Mucosa of rectum (tissue), 2 donors: ENCODE measurements at regions not wholly inside any gene's neighbourhood (a gene's known extent, or its start where the extent isn't known, plus 50 kb on each side); places are given as distances from the start of the nearest gene placed in this dataset.

ENCODE experiments used
- H3K27ac ChIP-seq, 2 donors: one replicate each; pipeline ENCODE4 v1.7.0; 2013; ENCODE audit warnings: inconsistent platforms in 2 of 2, low read depth in 2 of 2, low read length in 2 of 2
- H3K27me3 ChIP-seq, 2 donors: one replicate each; pipeline ENCODE4 v1.7.0; 2013; ENCODE audit warnings: low read length in 2 of 2; ENCODE audit not compliant: control insufficient read depth in 2 of 2, insufficient read depth in 2 of 2
- H3K36me3 ChIP-seq, 2 donors: one replicate each; pipeline ENCODE4 v1.7.0; 2013; ENCODE audit warnings: low read length in 2 of 2; ENCODE audit not compliant: control insufficient read depth in 2 of 2, insufficient read depth in 2 of 2
- H3K4me1 ChIP-seq, 2 donors: one replicate each; pipeline ENCODE4 v1.7.0; 2013; ENCODE audit warnings: low read length in 2 of 2, mild to moderate bottlenecking in 1 of 2; ENCODE audit not compliant: control insufficient read depth in 2 of 2, insufficient read depth in 2 of 2
- H3K4me3 ChIP-seq, 2 donors: one replicate each; pipeline ENCODE4 v1.7.0; 2013; ENCODE audit warnings: low read length in 2 of 2
- H3K9ac ChIP-seq, 2 donors: one replicate each; pipeline ENCODE4 v1.7.0; 2013; ENCODE audit warnings: low read length in 2 of 2, low read depth in 1 of 2, mild to moderate bottlenecking in 1 of 2
- H3K9me3 ChIP-seq, 2 donors: one replicate each; pipeline ENCODE4 v1.7.0; 2013; ENCODE audit warnings: low read length in 2 of 2; ENCODE audit not compliant: control insufficient read depth in 2 of 2
- donor health status: healthy.
- donor health status: Normal muscosa, but diverticular disease.

DNA sequence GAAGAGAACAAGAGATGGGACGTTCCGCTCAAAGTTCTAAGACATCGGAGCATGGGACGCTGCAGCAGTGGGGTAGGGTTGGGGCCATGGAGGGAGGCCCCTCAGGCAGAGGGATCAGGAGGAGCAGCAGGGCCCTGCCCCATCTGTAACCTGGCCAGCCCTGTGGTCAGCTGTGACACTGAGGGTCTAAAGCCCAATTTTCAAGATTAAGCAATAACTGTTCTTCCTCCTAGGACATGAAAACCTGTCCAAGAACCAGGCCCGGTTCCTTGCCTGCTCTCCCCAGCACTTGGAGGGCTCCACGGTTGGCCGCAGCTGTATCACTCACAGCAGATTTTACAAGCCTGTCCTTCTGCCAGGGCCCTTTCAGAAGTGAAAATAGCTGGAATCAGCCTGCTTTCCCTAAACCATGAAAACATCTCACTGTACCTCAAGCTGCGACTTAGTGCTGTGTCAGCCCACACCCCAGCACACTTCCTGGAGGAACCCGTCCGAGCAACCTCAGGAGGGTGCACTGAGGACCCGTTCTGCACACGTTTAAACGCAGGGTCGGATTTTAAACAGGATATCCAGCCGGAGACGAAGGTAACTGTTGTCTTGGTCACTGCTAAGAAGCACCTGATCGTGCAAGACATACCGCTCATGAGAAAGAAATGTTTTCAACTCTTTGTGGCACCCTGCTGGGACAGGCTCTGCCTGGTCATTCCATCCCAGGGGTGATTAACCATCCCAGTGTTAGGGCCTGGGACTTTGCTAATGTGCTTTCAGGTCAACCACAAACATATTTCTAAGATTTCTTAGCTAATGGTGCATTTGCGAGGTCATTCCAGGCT, 201.9 kb upstream of the DIO3 start:
- H3K9me3 ChIP-seq: no peaks in the 10 kb centered on the region
- no peaks in the 10 kb centered on the region for H3K36me3 ChIP-seq
- H3K27ac ChIP-seq: peak overlapping the region; percentile 64 to 75
- H3K4me1 ChIP-seq: peaks cover 0 to 11% of the 10 kb centered on the region in 2 donors
- no peaks in the 10 kb centered on the region for H3K27me3 ChIP-seq
- no peak overlapping the region for H3K4me3 ChIP-seq
- peak overlapping the region in 1 of 2 donors; percentile 22 for H3K9ac ChIP-seq

DNA sequence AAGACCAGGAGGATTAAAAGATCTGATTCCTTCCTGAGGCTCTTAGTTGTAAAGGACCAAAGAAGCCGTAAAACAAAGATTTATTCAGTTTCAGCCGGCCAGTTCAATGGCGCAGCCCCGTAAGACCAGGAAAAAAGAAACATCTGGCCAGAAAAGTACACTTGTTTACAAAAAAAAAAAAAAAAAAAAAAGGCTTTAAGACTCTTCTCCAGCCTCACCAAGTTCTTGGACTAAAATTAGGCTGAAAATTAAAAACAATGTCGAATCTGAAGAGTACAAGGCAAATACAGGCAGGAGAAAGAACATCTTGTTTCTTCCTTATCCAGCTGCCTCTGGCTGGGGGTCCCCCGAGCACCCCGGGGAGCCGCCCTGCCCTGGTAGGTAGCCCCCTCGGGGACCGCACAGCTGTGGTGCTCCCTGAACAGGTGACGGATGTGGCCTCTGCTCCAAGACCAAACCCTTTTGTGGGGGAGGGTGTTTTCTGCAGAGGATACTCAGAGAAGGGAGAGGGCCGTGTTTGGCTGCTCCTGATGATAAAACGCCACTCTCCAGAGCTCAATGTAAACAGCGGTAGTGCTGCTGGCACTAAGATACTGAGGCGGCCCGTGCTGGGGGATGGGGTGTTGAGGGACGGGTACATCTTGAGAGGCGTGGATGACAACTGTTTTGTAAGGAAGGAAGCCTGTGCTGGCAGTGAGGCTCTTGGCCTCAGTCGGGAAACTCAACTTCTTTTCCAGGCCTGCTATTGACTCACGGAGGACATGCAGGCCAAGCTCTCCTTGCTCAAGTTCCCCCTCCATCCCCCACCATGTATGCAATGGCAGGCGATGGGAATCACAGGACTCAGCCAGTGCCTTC, 201.0 kb upstream of the DIO3 start:
- Histone ChIP-seq H3K27me3 (no peaks in the 10 kb centered on the region), H3K27ac (peak overlapping the region; percentile 74 to 75), H3K4me1 (peaks cover 0 to 11% of the 10 kb centered on the region in 2 donors), H3K36me3 (no peaks in the 10 kb centered on the region), H3K4me3 (no peak overlapping the region), H3K9me3 (no peaks in the 10 kb centered on the region), H3K9ac (no peak overlapping the region)

DNA sequence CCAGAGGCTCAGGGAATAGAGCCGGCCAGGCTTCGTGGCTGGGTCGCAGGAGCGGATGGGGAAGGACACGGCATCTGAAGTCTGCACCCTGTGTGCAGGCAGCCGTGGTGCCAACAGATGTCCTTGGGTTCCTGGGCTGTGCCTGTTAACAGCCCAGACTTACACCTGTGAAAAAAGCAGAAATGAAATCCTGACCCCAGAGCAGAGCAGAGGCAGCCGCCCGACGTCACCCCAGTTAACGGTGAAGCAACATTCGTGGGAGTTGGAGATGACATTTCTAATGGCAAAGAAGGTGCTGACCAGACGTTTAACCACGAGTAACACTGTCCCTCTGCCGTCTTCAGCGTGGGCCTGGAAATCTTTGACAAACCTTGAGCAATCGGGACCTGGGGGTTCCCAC, 200.3 kb upstream of the DIO3 start:
- no peak overlapping the region for H3K4me3 ChIP-seq
- H3K9ac ChIP-seq: no peak overlapping the region
- H3K27ac ChIP-seq: peak overlapping the region; percentile 74 to 75
- H3K27me3 ChIP-seq: no peaks in the 10 kb centered on the region
- H3K4me1 ChIP-seq: peaks cover 0 to 11% of the 10 kb centered on the region in 2 donors
- no peaks in the 10 kb centered on the region for H3K9me3 ChIP-seq
- H3K36me3 ChIP-seq: no peaks in the 10 kb centered on the region

DNA sequence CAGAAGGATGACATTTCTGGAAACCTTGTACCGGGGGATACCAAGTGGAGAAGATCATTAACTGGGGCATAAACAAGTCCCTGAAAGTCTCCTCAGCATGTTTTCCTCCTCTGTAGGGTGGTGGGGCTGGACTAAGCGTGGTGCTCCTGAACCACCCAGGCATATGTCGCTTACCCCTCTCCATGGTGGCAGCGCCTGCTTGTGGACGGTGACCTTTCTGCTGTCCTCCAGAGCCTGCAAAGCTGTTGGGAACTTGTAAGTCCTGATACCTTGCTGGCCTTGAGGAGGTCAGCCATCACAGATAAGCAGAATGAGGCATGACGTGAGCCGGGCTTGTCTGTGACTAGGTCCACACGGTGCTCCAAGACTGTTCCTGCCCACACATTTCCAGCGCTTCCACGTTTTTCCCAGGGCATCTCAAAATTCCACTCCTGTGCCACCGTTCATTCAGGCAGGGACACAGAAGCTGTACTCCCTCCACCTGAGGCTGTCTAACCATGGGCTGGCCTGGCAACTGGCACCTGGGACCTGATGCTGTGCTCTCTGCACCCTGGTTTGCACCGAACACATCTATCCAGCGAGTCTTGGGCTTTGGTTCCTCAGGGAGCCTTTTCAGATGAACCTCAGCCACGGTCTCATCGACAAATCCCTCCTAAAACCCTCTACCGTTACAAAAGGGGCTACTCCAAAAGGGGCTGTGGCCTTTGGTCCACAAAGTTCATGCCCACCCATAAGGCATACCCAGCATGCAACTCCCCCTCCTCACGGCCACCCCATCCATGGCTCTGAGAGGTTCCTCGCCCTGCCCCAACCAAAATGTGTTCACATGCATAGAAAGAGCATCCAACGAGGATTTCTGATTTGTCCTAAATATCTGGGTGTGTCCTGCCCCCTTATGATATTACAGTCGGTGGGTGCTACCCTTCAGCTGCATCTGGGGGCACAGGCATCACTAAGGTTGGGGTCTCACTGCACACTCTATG, 199.6 kb upstream of the DIO3 start:
- Histone ChIP-seq H3K9ac (no peak overlapping the region), H3K4me1 (peaks cover 0 to 11% of the 10 kb centered on the region in 2 donors), H3K27ac (peak overlapping the region in 1 of 2 donors; percentile 34), H3K36me3 (no peaks in the 10 kb centered on the region), H3K4me3 (no peak overlapping the region), H3K9me3 (no peaks in the 10 kb centered on the region), H3K27me3 (no peaks in the 10 kb centered on the region)

DNA sequence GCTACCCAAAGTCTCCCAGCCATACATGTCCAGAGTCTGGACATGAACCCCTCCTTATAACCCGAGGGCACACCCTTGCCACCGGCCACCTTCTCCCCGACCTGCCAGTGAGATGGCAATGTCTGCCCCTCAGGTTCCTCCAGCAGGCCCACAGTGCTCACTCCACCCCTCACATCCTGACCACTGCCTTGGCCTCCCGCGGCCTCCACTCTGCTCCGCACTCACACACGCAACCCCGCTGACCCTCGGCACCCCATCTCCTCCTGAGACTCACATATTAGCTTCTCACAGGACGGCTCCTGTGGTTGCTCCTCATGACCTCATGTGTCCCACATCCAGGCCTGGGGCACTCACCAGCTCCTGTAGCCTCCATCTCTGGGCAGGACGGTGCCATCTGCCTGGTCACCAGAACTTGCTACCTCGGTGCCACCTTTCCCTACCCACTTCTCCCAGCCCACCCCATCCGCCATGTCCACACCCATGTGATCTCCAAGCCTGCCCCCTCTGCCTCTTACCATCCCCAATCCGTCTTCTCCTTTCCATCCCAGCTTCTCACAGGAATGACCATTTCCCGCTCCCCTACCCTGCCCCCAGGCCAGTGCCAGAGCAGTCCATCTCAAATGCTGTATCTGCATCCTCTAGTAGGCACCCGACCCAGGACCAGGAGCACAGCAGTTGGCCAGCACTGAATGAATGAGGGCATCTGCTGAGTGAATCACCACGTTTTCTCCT, 198.6 kb upstream of the DIO3 start:
- Histone ChIP-seq H3K4me1 (peaks cover 0 to 11% of the 10 kb centered on the region in 2 donors), H3K27me3 (no peaks in the 10 kb centered on the region), H3K27ac (no peak overlapping the region)

DNA sequence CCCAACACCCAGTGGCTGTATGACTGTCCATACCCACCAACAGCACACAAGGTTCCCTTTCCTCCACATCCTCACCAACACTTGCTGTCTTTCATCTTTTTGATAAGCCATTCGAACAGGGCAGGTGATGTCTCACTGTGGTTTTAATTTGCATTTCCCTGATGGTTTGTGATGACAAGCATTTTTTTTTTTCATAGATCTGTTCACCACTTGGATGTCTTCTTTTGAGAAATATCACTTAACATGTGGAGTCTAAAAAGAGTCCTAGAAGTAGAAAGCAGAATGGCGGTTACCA, 198.1 kb upstream of the DIO3 start:
- Histone ChIP-seq H3K27ac (no peak overlapping the region), H3K4me1 (peaks cover 0 to 11% of the 10 kb centered on the region in 2 donors)

More for the DNA sequence above, 198.6 kb upstream of the DIO3 start:
- no peaks in the 10 kb centered on the region for H3K9me3 ChIP-seq
- H3K4me3 ChIP-seq: no peak overlapping the region
- H3K36me3 ChIP-seq: no peaks in the 10 kb centered on the region
- no peak overlapping the region for H3K9ac ChIP-seq

DNA sequence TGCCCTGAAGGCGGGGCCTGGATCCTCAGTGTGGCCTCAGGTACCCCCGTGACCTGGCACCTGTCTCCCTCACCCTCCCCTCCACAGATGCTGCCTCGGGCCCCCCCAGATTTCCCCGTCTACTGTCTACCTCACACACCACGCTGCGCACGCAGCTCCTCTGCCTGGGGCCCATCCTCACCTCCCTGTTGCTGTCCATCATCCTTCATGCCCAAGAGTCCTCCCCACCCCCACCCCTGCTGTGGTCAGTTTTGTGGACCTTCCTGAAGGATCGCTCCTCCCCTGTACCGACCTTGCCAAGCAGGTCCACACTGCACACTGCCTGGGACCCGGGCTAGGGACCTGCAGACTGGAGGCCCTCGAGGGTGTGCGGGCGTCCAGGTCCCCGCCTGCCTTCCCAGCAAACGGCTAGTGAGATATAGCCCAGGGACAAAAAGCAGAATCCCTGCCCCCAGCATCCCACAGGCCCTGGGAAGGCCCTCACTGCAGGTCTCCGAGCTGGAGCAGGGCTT, 197.4 kb upstream of the DIO3 start:
- no peaks in the 10 kb centered on the region for H3K9me3 ChIP-seq
- H3K27ac ChIP-seq: peak overlapping the region in 1 of 2 donors; percentile 52
- peaks cover 0 to 8% of the 10 kb centered on the region in 2 donors for H3K4me1 ChIP-seq
- H3K4me3 ChIP-seq: no peak overlapping the region
- no peak overlapping the region for H3K9ac ChIP-seq
- H3K36me3 ChIP-seq: no peaks in the 10 kb centered on the region
- H3K27me3 ChIP-seq: no peaks in the 10 kb centered on the region

More for the DNA sequence above, 198.1 kb upstream of the DIO3 start:
- H3K4me3 ChIP-seq: no peak overlapping the region
- no peaks in the 10 kb centered on the region for H3K36me3 ChIP-seq
- no peaks in the 10 kb centered on the region for H3K27me3 ChIP-seq
- no peaks in the 10 kb centered on the region for H3K9me3 ChIP-seq
- no peak overlapping the region for H3K9ac ChIP-seq

DNA sequence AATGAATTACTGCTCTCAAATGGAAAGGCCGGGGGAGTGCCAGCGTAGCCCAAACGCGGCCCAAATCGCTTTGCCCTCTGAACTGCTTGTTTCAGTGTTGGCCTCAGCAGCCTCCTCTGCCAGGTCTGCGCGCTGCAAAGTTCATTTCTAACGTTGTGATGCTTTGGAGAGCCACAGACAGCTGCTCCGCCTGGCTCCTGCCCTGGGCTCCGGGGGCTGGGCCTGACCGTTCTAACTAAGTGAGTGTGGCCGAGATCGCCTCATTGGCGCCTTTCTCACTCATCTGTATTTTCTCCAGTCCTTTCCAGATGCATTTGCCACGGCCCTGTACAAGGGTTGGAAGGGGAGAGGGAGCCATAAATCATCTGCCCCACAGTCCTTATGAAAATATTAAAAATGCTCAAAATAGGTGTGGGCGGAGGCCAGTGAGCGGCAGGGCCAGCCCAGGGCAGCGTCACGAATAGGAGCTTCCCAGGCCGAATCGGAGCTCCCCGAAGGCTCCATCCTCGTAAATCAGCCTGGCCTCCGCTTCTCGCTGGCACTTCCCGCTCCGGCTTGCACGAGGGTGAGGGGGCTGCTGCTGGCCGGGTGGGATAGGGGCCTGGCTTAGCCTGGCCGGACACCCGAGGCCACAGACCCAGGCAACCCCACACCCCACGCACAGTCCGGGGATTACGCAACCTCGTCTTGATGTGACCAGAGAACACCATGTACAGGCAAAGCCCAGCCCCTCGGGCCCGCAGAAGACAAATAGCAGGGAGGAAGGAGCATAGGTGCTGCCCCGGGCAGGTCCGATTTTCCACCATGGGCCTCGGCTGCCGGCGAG, 196.6 kb upstream of the DIO3 start:
- no peaks in the 10 kb centered on the region for H3K9me3 ChIP-seq
- no peak overlapping the region for H3K9ac ChIP-seq
- H3K27ac ChIP-seq: peak overlapping the region in 1 of 2 donors; percentile 52
- H3K36me3 ChIP-seq: no peaks in the 10 kb centered on the region
- no peak overlapping the region for H3K4me3 ChIP-seq
- no peaks in the 10 kb centered on the region for H3K27me3 ChIP-seq
- H3K4me1 ChIP-seq: peaks cover 0 to 6% of the 10 kb centered on the region in 2 donors
